ENCODE measurements at regions not wholly inside any gene's neighbourhood (a gene's known extent, or its start where the extent isn't known, plus 50 kb on each side); places are given as distances from the start of the nearest gene placed in this dataset.

GRCh38 chr3:117303443-117303842, 593.9 kb downstream of the TUSC7 start:
- no peak for DNase-seq
- H2AFZ ChIP-seq (ENCODE audit: low read depth): no peak overlapping the region
- H3K79me2 ChIP-seq (ENCODE audit: insufficient read depth): no peaks in the 10 kb centered on the region
- no peaks in the 10 kb centered on the region for H3K36me3 ChIP-seq (replicated peaks in 1 of 2; ENCODE audit: control insufficient read depth in 1 of 2, insufficient read depth in 2 of 2, low read length in 1 of 2)
- ChIA-PET CTCF (no interaction called here), POLR2A (no interaction called here)
- no peak overlapping the region for H3K9ac ChIP-seq
- no peaks in the 10 kb centered on the region for H3K9me3 ChIP-seq
- 58% methylated on average over 1 of the region's 1 CpG for WGBS (ENCODE audit: low lambda C conversion rate)
- no peaks in the 10 kb centered on the region for H3K27me3 ChIP-seq (ENCODE audit: insufficient read depth)
- H3K4me1 ChIP-seq (ENCODE audit: control insufficient read depth in 1 of 2, insufficient read depth in 2 of 2, low read depth in 1 of 2, low read length in 1 of 2): no peaks in the 10 kb centered on the region; a peak in 1 of 4 replicates
- no peaks in the 10 kb centered on the region for H3F3A ChIP-seq (replicated peaks; ENCODE audit: insufficient read depth)
- no peak overlapping the region for H3K4me2 ChIP-seq
- H3K27ac ChIP-seq (ENCODE audit: low read depth in 2 of 2, low read length in 1 of 2): no peak overlapping the region
- H3K9me2 ChIP-seq: no peaks in the 10 kb centered on the region
- TF ChIP-seq NRF1 (IDR thresholded peaks at IDR 0.05; ENCODE audit: low read depth, low read length): no peak
- TF ChIP-seq, protein P1, sequence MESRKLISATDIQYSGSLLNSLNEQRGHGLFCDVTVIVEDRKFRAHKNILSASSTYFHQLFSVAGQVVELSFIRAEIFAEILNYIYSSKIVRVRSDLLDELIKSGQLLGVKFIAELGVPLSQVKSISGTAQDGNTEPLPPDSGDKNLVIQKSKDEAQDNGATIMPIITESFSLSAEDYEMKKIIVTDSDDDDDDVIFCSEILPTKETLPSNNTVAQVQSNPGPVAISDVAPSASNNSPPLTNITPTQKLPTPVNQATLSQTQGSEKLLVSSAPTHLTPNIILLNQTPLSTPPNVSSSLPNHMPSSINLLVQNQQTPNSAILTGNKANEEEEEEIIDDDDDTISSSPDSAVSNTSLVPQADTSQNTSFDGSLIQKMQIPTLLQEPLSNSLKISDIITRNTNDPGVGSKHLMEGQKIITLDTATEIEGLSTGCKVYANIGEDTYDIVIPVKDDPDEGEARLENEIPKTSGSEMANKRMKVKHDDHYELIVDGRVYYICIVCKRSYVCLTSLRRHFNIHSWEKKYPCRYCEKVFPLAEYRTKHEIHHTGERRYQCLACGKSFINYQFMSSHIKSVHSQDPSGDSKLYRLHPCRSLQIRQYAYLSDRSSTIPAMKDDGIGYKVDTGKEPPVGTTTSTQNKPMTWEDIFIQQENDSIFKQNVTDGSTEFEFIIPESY (IDR thresholded peaks at IDR 0.05; ENCODE audit: borderline replicate concordance, low read depth): no peak
- no peak for TF ChIP-seq GATA2 (CRISPR knock-in tag; IDR thresholded peaks at IDR 0.05)
- no peak for TF ChIP-seq ELF1 (IDR thresholded peaks at IDR 0.05)
- TF ChIP-seq EP300 (IDR thresholded peaks at IDR 0.05; ENCODE audit: borderline replicate concordance in 1 of 2, low read depth in 1 of 2, low read length in 1 of 2): no peak
- TF ChIP-seq, protein P2, sequence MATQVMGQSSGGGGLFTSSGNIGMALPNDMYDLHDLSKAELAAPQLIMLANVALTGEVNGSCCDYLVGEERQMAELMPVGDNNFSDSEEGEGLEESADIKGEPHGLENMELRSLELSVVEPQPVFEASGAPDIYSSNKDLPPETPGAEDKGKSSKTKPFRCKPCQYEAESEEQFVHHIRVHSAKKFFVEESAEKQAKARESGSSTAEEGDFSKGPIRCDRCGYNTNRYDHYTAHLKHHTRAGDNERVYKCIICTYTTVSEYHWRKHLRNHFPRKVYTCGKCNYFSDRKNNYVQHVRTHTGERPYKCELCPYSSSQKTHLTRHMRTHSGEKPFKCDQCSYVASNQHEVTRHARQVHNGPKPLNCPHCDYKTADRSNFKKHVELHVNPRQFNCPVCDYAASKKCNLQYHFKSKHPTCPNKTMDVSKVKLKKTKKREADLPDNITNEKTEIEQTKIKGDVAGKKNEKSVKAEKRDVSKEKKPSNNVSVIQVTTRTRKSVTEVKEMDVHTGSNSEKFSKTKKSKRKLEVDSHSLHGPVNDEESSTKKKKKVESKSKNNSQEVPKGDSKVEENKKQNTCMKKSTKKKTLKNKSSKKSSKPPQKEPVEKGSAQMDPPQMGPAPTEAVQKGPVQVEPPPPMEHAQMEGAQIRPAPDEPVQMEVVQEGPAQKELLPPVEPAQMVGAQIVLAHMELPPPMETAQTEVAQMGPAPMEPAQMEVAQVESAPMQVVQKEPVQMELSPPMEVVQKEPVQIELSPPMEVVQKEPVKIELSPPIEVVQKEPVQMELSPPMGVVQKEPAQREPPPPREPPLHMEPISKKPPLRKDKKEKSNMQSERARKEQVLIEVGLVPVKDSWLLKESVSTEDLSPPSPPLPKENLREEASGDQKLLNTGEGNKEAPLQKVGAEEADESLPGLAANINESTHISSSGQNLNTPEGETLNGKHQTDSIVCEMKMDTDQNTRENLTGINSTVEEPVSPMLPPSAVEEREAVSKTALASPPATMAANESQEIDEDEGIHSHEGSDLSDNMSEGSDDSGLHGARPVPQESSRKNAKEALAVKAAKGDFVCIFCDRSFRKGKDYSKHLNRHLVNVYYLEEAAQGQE (IDR thresholded peaks at IDR 0.05; ENCODE audit: low read depth, low read length): no peak
- no peaks in the 10 kb centered on the region for H4K20me1 ChIP-seq (ENCODE audit: insufficient read depth)
- no peak overlapping the region for H3K4me3 ChIP-seq (ENCODE audit: low read depth in 2 of 2, low read length in 1 of 2)

DNA sequence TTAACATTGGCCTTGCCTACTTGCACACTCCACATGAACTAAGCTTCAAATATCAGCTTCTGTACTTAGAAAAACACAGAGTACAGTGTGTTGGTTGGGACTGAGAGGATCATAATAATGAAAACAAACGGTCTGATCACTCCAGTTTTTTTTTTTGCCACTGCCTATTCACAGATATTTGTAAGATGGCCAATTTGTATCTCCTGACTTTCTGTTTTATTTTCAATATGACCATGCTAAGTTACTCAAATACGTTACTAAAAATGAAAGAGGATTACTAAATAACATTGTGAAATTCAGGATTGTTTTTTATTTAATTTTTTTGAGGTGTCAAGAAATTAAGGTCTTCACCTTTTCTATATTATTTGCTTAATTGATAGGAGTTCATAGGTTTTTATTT, 595.1 kb downstream of the TUSC7 start:
- no peaks in the 10 kb centered on the region for H3K27me3 ChIP-seq (ENCODE audit: insufficient read depth)
- no peak for TF ChIP-seq SIN3A (IDR thresholded peaks at IDR 0.05; ENCODE audit: borderline replicate concordance, low read depth, low read length)
- no peak for TF ChIP-seq TCF12 (IDR thresholded peaks at IDR 0.05)
- TF ChIP-seq GABPA (IDR thresholded peaks at IDR 0.05; ENCODE audit: low read depth): no peak
- TF ChIP-seq USF1 (IDR thresholded peaks at IDR 0.05; ENCODE audit: borderline replicate concordance, low read depth): no peak
- TF ChIP-seq POLR2AphosphoS5 (IDR thresholded peaks at IDR 0.05; ENCODE audit: low read depth, low read length): no peak
- TF ChIP-seq, protein P2 (IDR thresholded peaks at IDR 0.05; ENCODE audit: low read depth, low read length): no peak
- no peak for TF ChIP-seq JUND (IDR thresholded peaks at IDR 0.05)
- TF ChIP-seq FOSL2 (IDR thresholded peaks at IDR 0.05; ENCODE audit: borderline replicate concordance, low read depth): no peak
- no peak for TF ChIP-seq MXI1 (IDR thresholded peaks at IDR 0.05; ENCODE audit: low read depth, low read length)
- TF ChIP-seq NRF1 (IDR thresholded peaks at IDR 0.05; ENCODE audit: low read depth, low read length): no peak
- TF ChIP-seq RAD21 (IDR thresholded peaks at IDR 0.05; ENCODE audit: low read length): no peak
- H3K4me1 ChIP-seq (ENCODE audit: control insufficient read depth in 1 of 2, insufficient read depth in 2 of 2, low read depth in 1 of 2, low read length in 1 of 2): no peaks in the 10 kb centered on the region; a peak in 1 of 4 replicates
- no peaks in the 10 kb centered on the region for H3K36me3 ChIP-seq (replicated peaks in 1 of 2; ENCODE audit: control insufficient read depth in 1 of 2, insufficient read depth in 2 of 2, low read length in 1 of 2)
- H3K4me2 ChIP-seq: no peak overlapping the region
- no peaks in the 10 kb centered on the region for H3K9me2 ChIP-seq
- DNase-seq: no peak
- no peak overlapping the region for H3K9ac ChIP-seq
- H3K9me3 ChIP-seq: no peaks in the 10 kb centered on the region
- no peak overlapping the region for H3K27ac ChIP-seq (ENCODE audit: low read depth in 2 of 2, low read length in 1 of 2)
- no peak overlapping the region for H3K4me3 ChIP-seq (ENCODE audit: low read depth in 2 of 2, low read length in 1 of 2)
- WGBS (ENCODE audit: low lambda C conversion rate): 51% methylated on average over 2 of the region's 2 CpGs
- H4K20me1 ChIP-seq (ENCODE audit: insufficient read depth): no peaks in the 10 kb centered on the region
- ChIA-PET CTCF (no interaction called here), POLR2A (no interaction called here)
- H3K79me2 ChIP-seq (ENCODE audit: insufficient read depth): no peaks in the 10 kb centered on the region
- H3F3A ChIP-seq (replicated peaks; ENCODE audit: insufficient read depth): no peaks in the 10 kb centered on the region
- no peak overlapping the region for H2AFZ ChIP-seq (ENCODE audit: low read depth)
